ENCODE measurements at regions not wholly inside any gene's neighbourhood (a gene's known extent, or its start where the extent isn't known, plus 50 kb on each side); places are given as distances from the start of the nearest gene placed in this dataset.

DNA sequence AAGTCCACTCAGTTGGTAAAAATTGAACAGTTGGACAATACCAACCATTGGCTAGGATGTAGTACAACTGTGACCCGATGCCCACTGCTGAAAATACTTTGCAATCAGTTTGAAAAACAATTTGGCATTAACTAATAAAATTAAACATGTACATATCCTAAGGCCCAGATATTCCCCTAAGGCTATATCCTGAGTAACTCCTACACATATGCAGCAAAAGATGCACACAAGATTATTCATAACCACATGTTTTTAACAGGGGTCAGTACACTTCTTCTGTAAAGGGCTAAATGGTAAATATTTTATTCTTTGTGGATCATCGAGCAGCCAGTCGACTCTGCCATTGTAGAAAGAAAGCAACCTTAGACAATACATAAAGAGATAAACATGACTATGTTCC, 116.3 kb downstream of the MEX3B start:
- DNase-seq, result no peak
- TF ChIP-seq EZH2 (optimal IDR thresholded peaks at IDR 0.05; ENCODE audit: low read depth, low read length) (no peak), EZH2phosphoT487 (IDR thresholded peaks at IDR 0.05; ENCODE audit: low read length) (no peak), CTCF (IDR thresholded peaks at IDR 0.05; ENCODE audit: low read length) (no peak)
- H3K9me2 ChIP-seq (replicated peaks; ENCODE audit: insufficient read depth, low read length), result no peaks in the 10 kb centered on the region
- H3K27ac ChIP-seq (ENCODE audit: low read length), result no peak overlapping the region
- no peaks in the 10 kb centered on the region for H3K79me2 ChIP-seq (ENCODE audit: low read length)
- H3K4me2 ChIP-seq (ENCODE audit: low read depth, low read length), result no peak overlapping the region
- no peaks in the 10 kb centered on the region for H3K9me3 ChIP-seq (replicated peaks; ENCODE audit: insufficient read depth, low read length)
- no peak overlapping the region for H3K4me3 ChIP-seq (ENCODE audit: low read length)
- no peaks in the 10 kb centered on the region for H3F3A ChIP-seq (ENCODE audit: insufficient read depth, low read length)
- no peaks in the 10 kb centered on the region for H3K27me3 ChIP-seq (replicated peaks; ENCODE audit: insufficient read depth, low read length)
- no peaks in the 10 kb centered on the region for H4K20me1 ChIP-seq (ENCODE audit: insufficient read depth, low read length)
- no peak overlapping the region for H2AFZ ChIP-seq (ENCODE audit: low read length)
- H3K36me3 ChIP-seq (replicated peaks; ENCODE audit: insufficient read depth, low read length), result no peaks in the 10 kb centered on the region
- no peaks in the 10 kb centered on the region for H3K4me1 ChIP-seq (ENCODE audit: low read length)
- no peak overlapping the region for H3K9ac ChIP-seq (ENCODE audit: low read length)

- Histone ChIP-seq H3K9me3 (replicated peaks; ENCODE audit: insufficient read depth, low read length) (no peaks in the 10 kb centered on the region), H4K20me1 (ENCODE audit: insufficient read depth, low read length) (no peaks in the 10 kb centered on the region), H3K27me3 (replicated peaks; ENCODE audit: insufficient read depth, low read length) (no peaks in the 10 kb centered on the region), H3K4me2 (ENCODE audit: low read depth, low read length) (no peak overlapping the region), H3K27ac (ENCODE audit: low read length) (no peak overlapping the region), H3K4me1 (ENCODE audit: low read length) (no peaks in the 10 kb centered on the region), H3F3A (ENCODE audit: insufficient read depth, low read length) (no peaks in the 10 kb centered on the region), H3K79me2 (ENCODE audit: low read length) (no peaks in the 10 kb centered on the region), H3K36me3 (replicated peaks; ENCODE audit: insufficient read depth, low read length) (no peaks in the 10 kb centered on the region), H3K4me3 (ENCODE audit: low read length) (no peak overlapping the region), H3K9me2 (replicated peaks; ENCODE audit: insufficient read depth, low read length) (no peaks in the 10 kb centered on the region), H3K9ac (ENCODE audit: low read length) (no peak overlapping the region), H2AFZ (ENCODE audit: low read length) (no peak overlapping the region)
- no peak for TF ChIP-seq EZH2phosphoT487 (IDR thresholded peaks at IDR 0.05; ENCODE audit: low read length)
- no peak for DNase-seq
Measured at GRCh38 chr15:81926981-81927380, 118.8 kb downstream of the MEX3B start.

DNA sequence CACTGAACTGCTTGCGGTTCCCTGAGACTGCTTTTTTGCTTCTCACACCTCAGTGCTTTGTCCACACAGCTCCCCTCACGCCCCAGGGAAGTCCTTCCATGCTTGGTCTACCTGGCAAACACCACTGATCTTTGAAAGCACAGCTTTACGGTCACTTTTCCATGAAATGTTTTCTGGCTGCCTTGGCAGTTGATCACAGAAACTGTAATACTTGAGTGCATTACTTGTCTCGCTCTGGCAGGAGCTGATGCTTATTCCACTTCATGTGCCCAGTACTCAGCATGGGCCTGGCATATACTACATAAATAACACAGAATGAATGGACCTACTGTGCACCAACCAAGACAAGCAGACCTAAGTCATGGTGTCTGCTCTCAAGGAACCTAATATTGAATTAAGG, 121.1 kb downstream of the MEX3B start:
- H3K27me3 ChIP-seq (replicated peaks; ENCODE audit: insufficient read depth, low read length), result no peaks in the 10 kb centered on the region
- no peak overlapping the region for H3K4me2 ChIP-seq (ENCODE audit: low read depth, low read length)
- no peak overlapping the region for H3K9ac ChIP-seq (ENCODE audit: low read length)
- no peaks in the 10 kb centered on the region for H3K4me1 ChIP-seq (ENCODE audit: low read length)
- TF ChIP-seq CTCF (IDR thresholded peaks at IDR 0.05; ENCODE audit: low read length) (no peak), EZH2 (optimal IDR thresholded peaks at IDR 0.05; ENCODE audit: low read depth, low read length) (no peak), EZH2phosphoT487 (IDR thresholded peaks at IDR 0.05; ENCODE audit: low read length) (no peak)
- H2AFZ ChIP-seq (ENCODE audit: low read length), result no peak overlapping the region
- H3K79me2 ChIP-seq (ENCODE audit: low read length), result no peaks in the 10 kb centered on the region
- H3K9me3 ChIP-seq (replicated peaks; ENCODE audit: insufficient read depth, low read length), result no peaks in the 10 kb centered on the region
- H3K27ac ChIP-seq (ENCODE audit: low read length), result no peak overlapping the region
- no peaks in the 10 kb centered on the region for H4K20me1 ChIP-seq (ENCODE audit: insufficient read depth, low read length)
- no peaks in the 10 kb centered on the region for H3K36me3 ChIP-seq (replicated peaks; ENCODE audit: insufficient read depth, low read length)
- H3F3A ChIP-seq (ENCODE audit: insufficient read depth, low read length), result no peaks in the 10 kb centered on the region
- H3K4me3 ChIP-seq (ENCODE audit: low read length), result no peak overlapping the region
- no peak for DNase-seq
- no peaks in the 10 kb centered on the region for H3K9me2 ChIP-seq (replicated peaks; ENCODE audit: insufficient read depth, low read length)

- no peaks in the 10 kb centered on the region for H3K9me3 ChIP-seq (replicated peaks; ENCODE audit: insufficient read depth, low read length)
- no peaks in the 10 kb centered on the region for H3K9me2 ChIP-seq (replicated peaks; ENCODE audit: insufficient read depth, low read length)
- no peak overlapping the region for H3K4me3 ChIP-seq (ENCODE audit: low read length)
- H3K4me1 ChIP-seq (ENCODE audit: low read length), result no peaks in the 10 kb centered on the region
- DNase-seq, result no peak
- H3K79me2 ChIP-seq (ENCODE audit: low read length), result no peaks in the 10 kb centered on the region
- H3K27ac ChIP-seq (ENCODE audit: low read length), result no peak overlapping the region
- no peaks in the 10 kb centered on the region for H3K36me3 ChIP-seq (replicated peaks; ENCODE audit: insufficient read depth, low read length)
- H4K20me1 ChIP-seq (ENCODE audit: insufficient read depth, low read length), result no peaks in the 10 kb centered on the region
- TF ChIP-seq EZH2 (optimal IDR thresholded peaks at IDR 0.05; ENCODE audit: low read depth, low read length) (no peak), CTCF (IDR thresholded peaks at IDR 0.05; ENCODE audit: low read length) (no peak), EZH2phosphoT487 (IDR thresholded peaks at IDR 0.05; ENCODE audit: low read length) (no peak)
- H3F3A ChIP-seq (ENCODE audit: insufficient read depth, low read length), result no peaks in the 10 kb centered on the region
- no peak overlapping the region for H3K9ac ChIP-seq (ENCODE audit: low read length)
- no peaks in the 10 kb centered on the region for H3K27me3 ChIP-seq (replicated peaks; ENCODE audit: insufficient read depth, low read length)
- no peak overlapping the region for H2AFZ ChIP-seq (ENCODE audit: low read length)
- no peak overlapping the region for H3K4me2 ChIP-seq (ENCODE audit: low read depth, low read length)
Measured at GRCh38 chr15:81923561-81924350, 122.1 kb downstream of the MEX3B start.

Data from MM.1S (cell line).